CD4-positive, alpha-beta T cell treated with Interleukin-10 for 1 hour (primary cell): ENCODE measurements at regions not wholly inside any gene's neighbourhood (a gene's known extent, or its start where the extent isn't known, plus 50 kb on each side); places are given as distances from the start of the nearest gene placed in this dataset.
"Not testable (repeated sequence)": the region's sequence is repeated elsewhere in the genome, so short reads cannot be mapped to it uniquely, and the experiment has no call there.

Experiments used
- DNase-seq: peaks from one replicate; pipeline ENCODE4 v3.0.0-alpha.2; 2020

- no peak for DNase-seq
Measured at GRCh38 chr14:87286826-87287225, 706.2 kb downstream of the GALC start.

DNA sequence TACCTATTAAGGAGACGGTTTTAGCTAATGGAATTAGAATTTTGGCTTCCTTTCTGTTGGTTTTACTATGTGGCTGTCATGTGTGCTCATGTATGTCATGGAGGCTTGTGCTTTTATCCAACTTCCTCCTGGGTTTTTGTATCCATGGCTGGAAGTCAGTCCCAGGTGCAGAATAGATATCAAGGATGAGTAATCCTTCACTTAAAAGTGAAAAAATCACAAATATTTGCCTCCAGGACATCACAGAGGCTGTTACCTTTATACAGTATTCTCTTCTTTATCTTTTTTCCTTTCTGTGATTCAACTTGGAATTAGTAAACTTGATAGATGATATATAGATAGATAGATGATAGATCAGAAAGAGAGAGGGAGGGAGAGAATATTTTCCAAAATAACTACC is 706.8 kb downstream of the GALC start:
- no peak for DNase-seq

DNA sequence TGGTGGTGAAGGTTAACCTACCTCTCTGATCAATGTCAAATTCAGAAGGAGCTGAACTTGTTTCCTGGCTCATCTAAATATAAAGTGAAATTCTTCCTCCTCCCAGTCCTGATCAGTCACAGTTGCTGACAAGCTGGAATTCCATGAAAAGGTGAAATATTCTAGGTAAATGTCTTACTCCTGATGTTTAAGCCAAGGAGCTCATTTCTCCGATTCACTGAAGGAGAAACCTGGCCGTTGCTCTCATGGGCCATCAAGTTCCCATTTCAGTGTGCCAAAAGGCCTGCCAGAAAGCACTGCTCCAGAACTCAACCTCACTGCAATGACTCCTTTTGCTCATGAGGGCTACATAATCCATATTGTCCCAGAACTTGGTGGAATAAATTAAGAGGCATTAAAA is 707.5 kb downstream of the GALC start:
- no peak for DNase-seq

DNA sequence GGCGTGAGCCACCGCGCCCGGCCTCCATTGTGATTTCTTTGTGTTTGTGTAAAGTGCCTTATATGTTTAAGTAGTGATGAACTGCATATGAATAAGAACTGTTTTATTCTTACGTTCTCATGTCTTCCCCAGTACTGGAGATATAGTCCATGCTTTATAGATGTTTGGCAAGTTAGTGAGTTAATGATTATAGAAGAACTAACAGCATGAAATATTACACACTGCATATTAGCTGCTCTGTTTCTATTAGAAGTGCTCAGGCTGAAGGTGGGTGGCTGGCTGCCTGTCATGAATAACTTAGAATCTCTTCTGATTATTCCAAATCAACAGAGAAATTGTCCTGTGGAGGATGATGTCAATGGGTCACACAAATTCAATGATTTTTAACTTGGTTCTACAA is 709.4 kb downstream of the GALC start:
- DNase-seq, result no peak

- no peak for DNase-seq
Measured at GRCh38 chr14:87282266-87282665, 710.7 kb downstream of the GALC start.

DNA sequence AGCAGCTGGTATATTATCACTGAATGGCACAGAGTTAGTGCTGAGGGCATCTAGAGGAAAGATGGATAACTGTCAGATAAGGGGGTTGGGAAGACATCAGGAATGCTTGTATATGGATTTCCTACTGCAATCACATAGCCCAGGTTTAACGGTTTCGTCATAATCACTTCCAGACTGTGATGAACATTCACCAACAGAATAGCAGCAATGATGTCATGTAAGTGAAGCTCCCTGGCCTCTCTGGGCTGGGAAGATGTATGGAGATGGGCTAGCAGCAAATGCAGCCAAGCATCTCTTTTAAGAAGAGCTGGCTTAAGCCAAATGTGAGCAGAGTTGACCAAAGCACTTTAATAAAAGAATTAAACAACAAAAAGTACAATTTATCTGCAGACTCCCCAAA is 714.6 kb downstream of the GALC start:
- no peak for DNase-seq

GRCh38 chr14:87271331-87271730 is 721.7 kb downstream of the GALC start:
- DNase-seq, result no peak

- no peak for DNase-seq
Measured at GRCh38 chr14:87268997-87269396, 724.0 kb downstream of the GALC start.

DNA sequence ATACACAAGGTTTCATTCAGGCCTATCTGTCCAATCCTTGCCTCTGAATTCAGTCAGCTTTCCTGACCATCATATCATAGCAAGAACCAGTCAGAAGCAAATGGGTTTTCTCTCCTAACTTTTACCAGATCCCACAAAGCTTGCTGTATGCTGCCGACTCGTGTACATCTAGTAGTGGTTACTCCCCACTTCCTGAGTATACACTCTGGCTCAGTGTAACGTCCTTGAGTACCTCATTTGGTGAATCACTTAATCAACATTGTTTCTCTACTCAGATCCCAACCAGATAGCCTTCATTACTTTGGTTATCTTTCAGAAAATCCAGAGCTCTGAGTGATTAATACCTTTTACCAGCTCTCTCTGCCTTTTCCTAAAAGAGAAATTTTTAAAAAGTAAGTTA is 728.2 kb downstream of the GALC start:
- no peak for DNase-seq

- DNase-seq, result no peak
Measured at GRCh38 chr14:87264272-87264785, 728.7 kb downstream of the GALC start.

GRCh38 chr14:87261621-87262020 is 731.4 kb downstream of the GALC start:
- DNase-seq, result no peak

DNA sequence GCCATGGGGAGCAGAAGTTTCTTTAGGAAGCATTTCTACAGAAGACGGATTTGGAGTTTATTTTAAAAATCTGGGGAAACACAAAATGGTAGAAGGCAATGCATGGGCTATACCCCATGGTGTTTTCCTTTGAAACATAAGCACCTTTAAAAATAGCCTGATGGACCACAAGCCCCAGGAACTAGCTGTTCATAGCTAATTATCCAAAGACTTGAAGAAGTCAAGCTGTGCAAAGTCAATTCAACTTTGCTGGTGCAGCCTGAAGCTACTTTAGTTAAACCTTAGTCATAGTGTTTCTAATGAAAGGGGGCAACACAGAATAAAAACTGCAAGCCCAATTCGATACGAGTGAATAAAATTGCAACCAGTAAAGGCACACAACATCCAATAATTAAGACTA is 732.5 kb downstream of the GALC start:
- DNase-seq, result no peak

DNA sequence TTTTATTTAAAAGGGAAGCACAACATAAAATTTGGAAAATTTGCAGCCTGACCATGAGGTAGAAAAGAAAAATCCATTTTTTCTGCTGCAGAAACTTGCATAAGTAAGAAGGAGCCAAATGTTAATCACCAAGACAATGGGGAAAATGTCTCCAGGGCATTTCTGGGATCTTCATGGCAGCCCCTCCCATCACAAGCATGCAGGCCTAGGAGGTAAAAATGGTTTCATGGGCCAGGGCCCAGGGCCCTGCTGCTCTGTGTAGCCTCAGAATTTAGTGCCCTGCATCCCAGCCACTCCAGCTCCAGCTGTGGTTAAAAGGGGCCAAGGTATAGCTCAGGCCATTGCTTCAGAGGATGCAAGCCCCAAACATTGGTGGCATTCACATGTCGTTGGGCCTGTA is 735.6 kb downstream of the GALC start:
- no peak for DNase-seq

- no peak for DNase-seq
Measured at GRCh38 chr14:87255058-87255457, 737.9 kb downstream of the GALC start.

DNA sequence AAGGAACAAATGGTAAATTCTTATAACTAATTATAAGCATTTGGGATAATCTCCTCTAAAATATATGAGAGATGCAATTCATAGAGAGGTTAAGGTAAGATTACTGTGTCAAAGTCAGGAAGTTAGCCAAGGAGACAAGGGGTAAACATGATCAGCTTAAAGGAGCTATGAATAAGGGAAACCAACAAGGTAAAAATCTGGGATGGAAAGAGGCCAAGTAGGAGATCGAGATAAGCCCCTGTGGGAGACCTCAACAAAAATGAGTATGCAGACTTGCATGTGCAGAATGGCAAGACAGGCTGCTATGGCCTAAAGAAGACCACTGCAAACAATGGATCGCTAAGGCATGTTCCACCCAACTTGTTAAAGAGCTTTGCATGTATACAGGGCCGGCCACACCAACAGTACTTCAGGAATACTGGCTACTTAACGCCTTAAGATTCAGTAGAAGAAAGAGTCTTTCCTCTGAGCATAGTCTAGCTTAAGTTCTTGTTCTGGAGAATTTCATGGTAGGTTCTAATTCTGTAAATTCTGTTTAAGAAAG is 738.6 kb downstream of the GALC start:
- no peak for DNase-seq

- not testable (repeated sequence) for DNase-seq
Measured at GRCh38 chr14:87253791-87254190, 739.2 kb downstream of the GALC start.

DNA sequence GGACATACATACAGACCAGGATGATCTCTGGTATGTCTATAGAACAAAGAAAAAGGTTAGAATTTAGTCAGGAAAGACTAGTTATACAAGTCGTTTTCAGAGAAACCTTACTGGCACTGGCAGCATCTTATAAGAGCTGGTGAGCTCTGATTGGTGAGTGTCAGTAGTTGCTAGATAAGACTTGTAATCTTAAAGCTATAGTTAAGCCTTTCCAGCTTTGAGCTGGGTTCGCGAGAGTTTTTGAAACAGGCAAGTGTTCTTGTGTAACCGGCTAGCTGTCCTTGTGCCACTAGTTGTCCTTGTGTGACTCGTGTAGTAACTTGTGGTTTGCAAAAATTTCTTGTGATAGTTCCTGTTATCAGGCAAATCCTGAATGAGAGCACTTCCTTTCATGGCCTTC is 740.9 kb downstream of the GALC start:
- no peak for DNase-seq

GRCh38 chr14:87251011-87251410 is 742.0 kb downstream of the GALC start:
- no peak for DNase-seq

GRCh38 chr14:87241018-87241768 is 751.8 kb downstream of the GALC start:
- no peak for DNase-seq

GRCh38 chr14:87240319-87240718 is 752.7 kb downstream of the GALC start:
- not testable (repeated sequence) for DNase-seq

- no peak for DNase-seq
Measured at GRCh38 chr14:87233806-87234384, 759.1 kb downstream of the GALC start.

- DNase-seq, result no peak
Measured at GRCh38 chr14:87233266-87233665, 759.7 kb downstream of the GALC start.

GRCh38 chr14:87231336-87232026 is 761.5 kb downstream of the GALC start:
- DNase-seq, result no peak

DNA sequence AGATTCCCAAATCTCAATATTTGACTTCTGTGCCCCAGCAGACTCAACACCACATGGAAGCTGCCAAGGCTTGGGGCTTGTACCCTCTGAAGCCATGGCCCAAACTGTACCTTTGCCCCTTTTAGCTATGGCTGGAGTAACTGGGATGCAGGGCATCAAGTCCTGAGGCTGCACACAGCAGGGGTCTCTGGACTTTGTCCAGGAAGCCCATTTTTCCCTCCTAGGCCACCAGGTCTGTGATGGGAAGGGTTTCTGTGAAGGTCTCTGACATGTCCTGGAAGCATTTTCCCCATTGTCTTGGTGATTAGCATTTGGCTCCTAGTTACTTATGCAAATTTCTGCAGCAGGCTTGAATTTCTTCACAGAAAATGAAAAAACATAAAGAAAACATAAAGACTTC is 762.3 kb downstream of the GALC start:
- no peak for DNase-seq
